GM19372 (cell line): ENCODE measurements at regions not wholly inside any gene's neighbourhood (a gene's known extent, or its start where the extent isn't known, plus 50 kb on each side); places are given as distances from the start of the nearest gene placed in this dataset.

Experiments used
- ATAC-seq: cut with Tn5 transposase; IDR thresholded peaks from one replicate; pipeline ENCODE4 v1.9.1; 2021; ENCODE audit warnings: mild to moderate bottlenecking, low read depth, moderate library complexity; ENCODE audit not compliant: unreplicated experiment

DNA sequence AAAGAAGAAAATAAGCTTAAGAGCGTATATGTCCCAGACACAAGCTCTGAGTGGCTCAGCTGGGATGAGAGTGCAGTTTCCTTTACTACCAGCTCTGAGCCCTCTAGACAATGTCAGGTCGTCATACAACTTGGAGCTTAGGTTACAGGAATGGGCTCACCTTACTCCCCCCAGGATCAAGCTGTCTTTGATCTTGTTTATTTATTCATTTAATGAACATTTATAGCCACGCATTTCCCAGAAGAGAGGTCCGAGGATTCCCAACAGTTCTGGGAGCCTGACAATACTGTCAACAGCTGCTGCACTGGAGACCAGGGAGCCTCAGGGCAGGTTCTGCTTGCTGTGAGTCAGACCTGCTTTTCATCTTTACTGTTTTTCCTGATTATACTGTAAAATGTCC lies 378.9 kb downstream of the PLPP3 start:
- ATAC-seq, result no peak

DNA sequence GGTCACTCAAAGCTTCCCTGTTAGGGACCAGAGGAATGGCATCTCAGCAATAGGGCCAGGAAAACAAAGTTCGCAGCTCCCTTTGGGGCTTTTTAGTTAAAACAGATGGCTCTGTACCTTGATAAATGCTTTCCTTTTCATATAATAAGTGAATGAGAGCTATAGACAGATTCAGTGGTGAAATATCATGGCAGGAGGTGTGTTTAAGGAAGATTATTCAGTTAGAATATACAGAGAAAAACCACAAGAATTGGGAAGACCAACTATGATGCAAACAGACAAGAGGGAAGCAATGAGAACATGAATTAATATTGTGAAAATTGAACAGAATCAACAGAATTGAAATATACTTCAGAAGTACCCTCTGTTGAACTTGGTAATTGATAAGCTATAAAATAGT lies 379.4 kb downstream of the PLPP3 start:
- no peak for ATAC-seq

DNA sequence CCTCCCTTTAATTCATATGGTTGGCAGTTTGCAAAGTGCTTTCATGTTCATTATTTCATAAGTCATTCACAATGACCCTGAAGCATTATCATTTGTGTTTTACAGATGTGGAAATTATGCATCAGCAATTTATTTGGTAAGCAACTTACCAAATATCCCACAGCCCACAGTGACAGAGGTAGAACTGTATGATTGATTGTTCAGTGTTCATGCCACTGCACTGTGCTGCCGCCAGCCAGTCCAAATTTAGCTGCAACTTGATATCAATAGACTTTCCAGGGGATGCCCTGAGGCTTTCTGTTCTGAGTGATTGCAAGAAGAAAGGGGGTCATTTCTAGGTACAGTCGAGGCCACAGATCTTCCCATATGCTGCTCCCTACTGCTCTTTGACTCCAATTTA lies 380.3 kb downstream of the PLPP3 start:
- ATAC-seq, result no peak

DNA sequence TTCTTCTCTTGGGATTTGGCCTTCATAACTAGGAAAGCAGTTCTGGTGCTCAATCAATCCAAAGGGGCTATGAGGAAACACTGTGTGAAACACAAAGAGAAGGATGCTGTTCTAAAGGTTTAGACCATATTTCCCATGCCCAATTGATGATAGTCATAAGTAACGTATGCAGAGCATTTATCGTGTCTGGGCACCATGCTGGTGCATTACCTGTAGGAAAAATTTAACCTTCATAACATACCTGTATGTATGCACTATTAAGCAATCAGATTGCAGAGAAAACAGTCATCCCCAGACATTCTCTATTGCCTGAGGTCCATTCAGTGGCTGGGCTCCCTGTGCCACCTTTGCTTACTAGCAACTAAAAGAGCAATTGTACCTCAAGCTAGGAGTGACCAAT lies 381.4 kb downstream of the PLPP3 start:
- no peak for ATAC-seq

GRCh38 chr1:56196839-56197238 lies 382.5 kb downstream of the PLPP3 start:
- no peak for ATAC-seq

- no peak for ATAC-seq
Observed at GRCh38 chr1:56194701-56195300, 384.6 kb downstream of the PLPP3 start.

DNA sequence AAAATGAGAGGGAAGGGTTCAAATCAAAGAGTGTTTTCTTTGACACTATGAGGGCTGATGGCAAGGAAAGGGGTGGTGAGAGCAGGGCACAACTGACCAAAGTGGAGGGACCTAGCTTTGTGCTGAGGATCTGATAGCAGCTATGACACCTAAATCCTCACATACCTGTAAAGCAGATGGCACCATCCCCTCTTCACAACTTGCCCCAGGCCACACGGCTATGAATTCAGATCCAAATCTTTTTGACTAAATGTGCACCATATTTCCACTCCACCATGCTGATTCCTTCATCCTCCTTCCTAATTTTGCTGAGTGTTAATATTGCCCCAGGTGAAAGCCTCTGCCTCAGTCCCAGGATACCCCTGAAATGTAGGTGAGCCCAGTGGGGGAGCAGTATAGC lies 385.7 kb downstream of the PLPP3 start:
- no peak for ATAC-seq

- no peak for ATAC-seq
Observed at GRCh38 chr1:56191369-56191768, 388.0 kb downstream of the PLPP3 start.

DNA sequence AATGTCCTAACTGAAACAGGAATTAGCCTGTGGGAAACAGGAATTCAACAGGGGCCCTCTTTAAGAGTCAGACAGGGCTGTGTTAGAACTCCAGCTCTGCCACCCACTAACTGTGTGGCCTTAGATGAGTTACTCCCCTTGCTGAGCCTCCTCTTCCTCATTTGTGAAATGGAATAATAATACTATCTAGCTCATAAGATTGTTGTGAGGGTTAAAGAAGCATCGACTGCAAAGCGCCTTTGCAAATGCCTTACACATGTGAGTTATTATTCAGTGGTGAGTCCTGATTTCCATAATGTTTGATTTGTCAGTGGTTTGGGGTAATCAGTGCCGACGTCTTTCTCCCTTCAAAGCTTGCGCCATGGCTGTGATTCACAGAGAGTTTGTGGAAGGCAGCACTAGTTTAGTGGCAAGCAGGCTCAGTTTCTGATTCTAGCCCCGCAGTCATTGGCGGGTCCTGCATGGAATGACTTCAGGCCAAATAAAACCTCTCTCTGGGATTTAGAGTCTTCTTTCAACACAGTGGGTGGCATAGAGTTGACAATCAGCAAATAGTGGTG lies 388.5 kb downstream of the PLPP3 start:
- ATAC-seq, result no peak

DNA sequence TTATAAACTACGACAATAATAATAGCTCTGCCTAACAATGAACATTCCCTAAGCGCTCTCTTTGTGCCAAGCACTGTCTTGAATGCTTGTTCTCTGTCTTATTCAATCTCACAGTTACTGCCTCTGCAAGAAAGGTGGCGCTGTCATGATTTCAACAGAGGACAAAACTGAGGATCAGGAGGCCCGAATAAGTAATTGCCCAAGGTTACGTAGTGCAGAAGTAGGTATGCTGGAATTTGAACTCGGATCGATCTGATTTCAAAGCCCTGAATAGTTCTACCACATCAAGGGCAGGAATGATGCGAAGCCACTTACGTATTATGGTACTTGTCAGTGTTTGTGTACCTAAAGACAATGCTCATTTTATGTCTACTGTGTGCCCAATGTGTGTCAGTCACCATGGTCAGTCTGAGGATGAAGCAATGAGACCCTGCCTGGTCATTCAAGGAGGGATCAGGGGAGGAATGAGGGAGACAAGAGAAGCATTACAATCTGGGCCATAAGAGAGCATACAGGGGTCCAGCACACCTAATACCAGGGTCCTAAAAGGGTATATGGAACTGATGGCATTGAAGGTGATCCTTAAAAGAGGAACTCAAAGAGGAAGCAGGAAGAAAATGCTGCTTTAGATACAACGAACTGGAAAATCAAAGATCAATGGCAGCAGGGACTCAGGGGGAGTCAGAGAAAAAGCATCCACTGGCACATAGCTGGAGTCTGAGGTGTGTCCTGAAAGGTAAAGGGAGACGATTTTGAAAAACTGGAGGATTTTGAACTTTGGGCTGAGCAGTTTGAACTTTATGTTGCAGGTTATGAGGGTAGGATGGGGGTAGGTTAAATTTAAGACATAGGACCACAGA lies 389.2 kb downstream of the PLPP3 start:
- ATAC-seq, result no peak

DNA sequence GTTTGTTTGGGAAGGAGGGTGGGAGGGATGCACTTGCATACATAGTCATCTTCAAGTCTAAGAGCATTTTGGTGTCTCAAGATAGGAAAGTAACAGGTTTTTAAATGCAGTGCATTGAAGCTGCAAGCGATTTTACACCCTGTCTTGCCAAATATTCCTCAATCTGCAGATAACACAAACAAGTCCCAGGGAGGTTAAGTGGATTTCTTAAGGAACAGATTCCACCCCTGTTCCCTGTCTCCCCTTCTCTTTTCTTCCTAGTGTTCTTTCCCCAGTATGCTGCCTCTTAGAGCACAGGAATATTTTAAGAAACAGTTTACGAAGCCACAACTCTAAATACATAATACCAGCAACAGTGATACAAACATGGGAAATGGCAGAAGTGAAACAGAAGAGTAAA lies 389.9 kb downstream of the PLPP3 start:
- no peak for ATAC-seq

DNA sequence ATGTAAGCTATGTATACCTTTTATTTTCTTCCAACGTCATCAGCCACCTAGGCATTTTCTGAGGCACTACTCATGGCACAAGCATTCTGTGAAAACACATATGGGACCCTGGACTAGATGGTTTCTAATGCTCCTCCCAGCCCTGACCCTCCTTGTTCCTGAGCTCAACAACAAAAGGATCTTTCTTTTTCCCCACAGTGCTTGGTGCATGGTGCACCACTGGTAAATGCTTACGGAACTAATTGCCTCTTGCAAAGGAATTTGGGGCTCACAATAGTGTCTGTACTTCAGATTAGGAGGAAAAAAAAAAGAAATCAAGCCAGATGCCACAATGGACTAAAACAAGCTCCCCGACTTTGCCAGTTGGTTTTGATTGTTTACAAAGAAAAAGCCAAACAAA lies 390.5 kb downstream of the PLPP3 start:
- ATAC-seq, result no peak

GRCh38 chr1:56188221-56188620 lies 391.1 kb downstream of the PLPP3 start:
- ATAC-seq, result no peak

DNA sequence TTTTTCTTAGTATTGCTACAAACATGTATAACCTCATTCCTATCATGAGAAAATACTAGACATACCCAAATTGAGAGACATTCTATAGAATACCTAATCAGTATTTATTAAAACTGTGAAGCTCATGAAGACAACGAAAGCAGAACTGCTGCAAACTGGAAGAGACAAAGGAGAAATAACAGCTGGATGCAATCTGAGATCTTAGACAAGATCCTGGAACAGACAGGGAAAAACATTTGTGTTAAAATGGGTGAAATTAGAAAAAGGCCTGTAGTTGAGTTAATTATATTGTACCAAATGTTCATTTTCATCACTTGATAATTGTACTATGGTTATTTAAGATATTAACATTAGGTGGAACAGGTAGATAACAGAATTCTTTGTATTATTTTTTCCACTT lies 392.0 kb downstream of the PLPP3 start:
- no peak for ATAC-seq

DNA sequence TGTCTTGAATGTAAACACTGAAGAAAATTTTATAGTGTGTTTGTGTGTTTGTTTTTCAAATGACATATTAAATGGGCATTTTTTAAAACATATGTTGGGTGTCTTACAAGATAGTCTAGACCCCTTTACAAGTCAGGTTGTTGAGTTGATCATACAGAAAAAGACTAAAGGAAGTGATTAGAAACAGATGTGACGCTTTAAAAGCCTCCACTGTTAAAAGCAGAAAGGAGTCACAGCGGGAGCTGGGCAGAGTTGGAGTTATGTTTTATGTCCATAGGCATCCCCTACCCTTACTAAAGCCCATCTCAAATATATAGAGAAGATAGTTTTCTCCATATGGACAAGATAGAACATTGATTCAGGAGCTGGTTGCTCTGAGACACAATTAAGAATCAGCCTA lies 393.9 kb downstream of the PLPP3 start:
- no peak for ATAC-seq

DNA sequence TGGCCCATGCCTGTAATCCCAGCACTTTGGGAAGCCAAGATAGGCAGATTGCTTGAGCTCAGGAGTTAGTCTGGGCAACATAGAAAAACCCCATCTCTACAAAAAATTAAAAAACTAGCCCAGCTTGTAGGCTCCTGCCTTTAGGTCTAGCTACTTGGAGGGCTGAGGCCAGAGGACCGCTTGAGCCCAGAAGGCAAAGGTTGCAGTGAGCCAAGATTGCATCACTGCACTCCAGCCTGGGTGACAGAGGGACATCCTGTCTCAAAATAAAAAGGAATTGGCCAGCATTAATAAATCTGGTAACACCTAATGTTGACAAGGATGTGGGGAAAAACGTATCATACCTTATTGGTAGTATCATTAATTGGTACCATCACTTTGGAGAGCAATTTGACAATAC lies 396.2 kb downstream of the PLPP3 start:
- ATAC-seq, result no peak

GRCh38 chr1:56180520-56181190 lies 398.7 kb downstream of the PLPP3 start:
- no peak for ATAC-seq

- ATAC-seq, result no peak
Observed at GRCh38 chr1:56179543-56179942, 399.8 kb downstream of the PLPP3 start.

DNA sequence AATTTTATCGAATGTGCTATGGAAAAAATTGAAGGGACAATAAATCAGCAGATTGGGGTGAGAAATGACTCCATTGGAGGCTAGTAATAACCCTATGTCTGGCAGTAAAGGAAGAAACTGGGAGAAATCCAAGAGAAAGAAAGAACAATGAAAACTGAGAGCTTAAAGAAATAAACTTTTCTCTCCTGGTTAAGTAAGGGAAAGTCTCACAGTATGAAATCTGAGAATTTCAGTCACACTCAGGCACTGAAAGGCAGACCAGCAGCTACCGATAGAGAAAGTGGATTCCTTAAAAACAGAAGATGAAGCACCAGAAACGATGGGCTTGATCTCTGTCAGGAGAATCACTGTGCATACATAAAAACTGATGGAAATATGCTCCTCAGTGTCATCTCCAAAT lies 404.2 kb downstream of the PLPP3 start:
- no peak for ATAC-seq

DNA sequence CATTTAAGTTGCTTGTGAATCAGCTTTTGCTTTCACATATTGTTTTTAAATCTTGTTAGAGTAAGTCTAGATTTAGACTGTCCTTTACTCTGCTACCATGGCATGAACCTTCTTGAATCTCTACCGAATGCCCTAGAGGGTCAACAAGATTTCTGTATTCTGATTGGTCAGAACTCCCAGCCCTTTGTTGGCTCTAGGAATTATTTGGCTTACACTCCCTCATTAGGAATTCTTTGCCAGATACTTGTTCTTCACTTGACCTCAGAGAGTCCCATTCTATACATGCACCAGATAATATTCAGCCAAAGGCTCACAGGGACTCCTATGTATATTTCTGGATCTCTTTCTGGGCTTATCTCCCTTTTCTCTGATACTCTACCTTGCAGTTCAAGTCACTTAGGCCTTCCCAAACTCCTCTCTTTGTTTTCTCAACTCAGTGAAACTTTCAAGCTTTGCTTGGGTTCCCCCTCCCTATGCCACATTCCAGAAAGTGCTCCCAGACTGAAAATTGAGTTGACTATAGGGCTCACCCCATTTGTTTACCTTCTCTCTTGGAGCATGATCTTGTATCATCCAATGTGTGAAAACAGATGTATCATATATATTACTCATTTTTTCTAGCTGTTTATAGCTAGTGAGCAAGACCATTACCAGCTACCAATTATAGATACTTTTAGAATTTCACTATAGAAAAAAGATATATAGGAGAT lies 405.0 kb downstream of the PLPP3 start:
- ATAC-seq, result no peak

- no peak for ATAC-seq
Observed at GRCh38 chr1:56173736-56174135, 405.6 kb downstream of the PLPP3 start.
